Transverse colon (tissue), 4 donors: ENCODE measurements at regions not wholly inside any gene's neighbourhood (a gene's known extent, or its start where the extent isn't known, plus 50 kb on each side); places are given as distances from the start of the nearest gene placed in this dataset.

ENCODE experiments used
- DNase-seq: peaks from one replicate; pipeline ENCODE4 v3.0.0-alpha.2; 2019
- H3K27ac ChIP-seq, 4 donors: fragments of 200-600 bp; sonication (generic); 2 replicates each; pipeline ENCODE4 v1.5.1; 2016 to 2018; ENCODE audit warnings: inconsistent platforms in 4 of 4
- H3K27me3 ChIP-seq: fragments of 200-600 bp; sonication (generic); 2 replicates; pipeline ENCODE4 v1.5.1; 2017; ENCODE audit warnings: inconsistent platforms
- H3K36me3 ChIP-seq, 4 donors: fragments of 200-600 bp; sonication (generic); 2 replicates each; pipeline ENCODE4 v1.5.1; 2017 to 2019; ENCODE audit warnings: inconsistent platforms in 4 of 4
- H3K4me1 ChIP-seq, 4 donors: fragments of 200-600 bp; sonication (generic); 2 replicates each; pipeline ENCODE4 v1.5.1; 2017 to 2020; ENCODE audit warnings: inconsistent platforms in 4 of 4
- H3K4me3 ChIP-seq, 4 donors: fragments of 200-600 bp; sonication (generic); 1 replicate in 1 of 4; 2 replicates in 3 of 4; pipeline versions ENCODE4 v1.5.1 to v1.6.1; 2017 to 2019; ENCODE audit warnings: inconsistent platforms in 4 of 4
- H3K9me3 ChIP-seq, 2 donors: fragments of 200-600 bp; sonication (generic); 2 replicates each; pipeline ENCODE4 v1.5.1; 2017 to 2019; ENCODE audit warnings: inconsistent platforms in 2 of 2
- EP300 ChIP-seq: sonication (generic); formaldehyde crosslinking; IDR thresholded peaks from one replicate; pipeline ENCODE4 v1.6.1; 2017; ENCODE audit warnings: antibody characterized with exemption, low read depth
- POLR2A ChIP-seq: fragments of 450-650 bp; IDR thresholded peaks from one replicate; pipeline ENCODE4 v1.6.1; 2016; ENCODE audit warnings: antibody characterized with exemption, mild to moderate bottlenecking, moderate library complexity
- POLR2AphosphoS5 ChIP-seq, 3 donors: sonication (generic); formaldehyde crosslinking; IDR thresholded peaks; one replicate each; pipeline ENCODE4 v1.6.1; 2016; ENCODE audit warnings: antibody characterized with exemption in 3 of 3
- WGBS, 2 donors: methylation state at CpG; one replicate each; pipeline ENCODE4 v1.1.5; 2018; ENCODE audit warnings: low coverage in 1 of 2; 5-methylcytosine and 5-hydroxymethylcytosine counted together
- in situ Hi-C, 4 donors: fragments of 200-750 bp; cut with MboI; loops; one replicate each; pipeline versions ENCODE4 v1.15.0 to v1.15.1; 2017; ENCODE audit warnings: low sequenced_read_pairs in 3 of 4, low pct_ligation_motif_present in 1 of 4, low pct_unique_long_range_greater_than_20kb in 1 of 4
- intact Hi-C: fragments of 100-400 bp; cut with DNase I; formaldehyde crosslinking; loops from one replicate; pipeline ENCODE4 v1.15.1; 2023; ENCODE audit warnings: low total_unique reads
- TF ChIP-seq, protein P1 (sequence below), 5 experiments: fragments of 200-600 bp in 3 of 5; fragments of 450-650 bp in 2 of 5; sonication (generic) in 3 of 5; IDR thresholded peaks; 1 replicate in 2 of 5; 2 replicates in 3 of 5; pipeline ENCODE4 v1.5.1; 2016 to 2017; ENCODE audit warnings: antibody characterized with exemption in 5 of 5, inconsistent platforms in 3 of 5, mild to moderate bottlenecking in 2 of 5, moderate library complexity in 1 of 5

GRCh38 chr12:33310471-33310870 lies 129.1 kb downstream of the SYT10 start:
- in situ Hi-C loops (no loop called here), intact Hi-C loops (no loop called here)
- Histone ChIP-seq H3K4me3 (no peak overlapping the region), H3K27me3 (no peaks in the 10 kb centered on the region), H3K27ac (no peak overlapping the region), H3K9me3 (no peaks in the 10 kb centered on the region), H3K36me3 (no peaks in the 10 kb centered on the region), H3K4me1 (no peaks in the 10 kb centered on the region)
- TF ChIP-seq, protein P1, sequence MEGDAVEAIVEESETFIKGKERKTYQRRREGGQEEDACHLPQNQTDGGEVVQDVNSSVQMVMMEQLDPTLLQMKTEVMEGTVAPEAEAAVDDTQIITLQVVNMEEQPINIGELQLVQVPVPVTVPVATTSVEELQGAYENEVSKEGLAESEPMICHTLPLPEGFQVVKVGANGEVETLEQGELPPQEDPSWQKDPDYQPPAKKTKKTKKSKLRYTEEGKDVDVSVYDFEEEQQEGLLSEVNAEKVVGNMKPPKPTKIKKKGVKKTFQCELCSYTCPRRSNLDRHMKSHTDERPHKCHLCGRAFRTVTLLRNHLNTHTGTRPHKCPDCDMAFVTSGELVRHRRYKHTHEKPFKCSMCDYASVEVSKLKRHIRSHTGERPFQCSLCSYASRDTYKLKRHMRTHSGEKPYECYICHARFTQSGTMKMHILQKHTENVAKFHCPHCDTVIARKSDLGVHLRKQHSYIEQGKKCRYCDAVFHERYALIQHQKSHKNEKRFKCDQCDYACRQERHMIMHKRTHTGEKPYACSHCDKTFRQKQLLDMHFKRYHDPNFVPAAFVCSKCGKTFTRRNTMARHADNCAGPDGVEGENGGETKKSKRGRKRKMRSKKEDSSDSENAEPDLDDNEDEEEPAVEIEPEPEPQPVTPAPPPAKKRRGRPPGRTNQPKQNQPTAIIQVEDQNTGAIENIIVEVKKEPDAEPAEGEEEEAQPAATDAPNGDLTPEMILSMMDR (IDR thresholded peaks at IDR 0.05) = no peak
- TF ChIP-seq POLR2A (no peak), POLR2AphosphoS5 (IDR thresholded peaks at IDR 0.05) (no peak), EP300 (no peak)
- WGBS, 2 donors = 72 to 100% methylated on average over 1 to 4 of the region's 4 CpGs
- DNase-seq = no peak

- DNase-seq = no peak
- H3K27ac ChIP-seq = no peak overlapping the region
- in situ Hi-C loops (no loop called here), intact Hi-C loops (no loop called here)
- H3K4me3 ChIP-seq = no peak overlapping the region
- no peak for TF ChIP-seq EP300
- no peak for TF ChIP-seq POLR2AphosphoS5 (IDR thresholded peaks at IDR 0.05)
- no peak for TF ChIP-seq POLR2A
- TF ChIP-seq, protein P1 (IDR thresholded peaks at IDR 0.05) = no peak
- H3K9me3 ChIP-seq = peaks cover 0 to 9% of the 10 kb centered on the region in 2 donors
- H3K27me3 ChIP-seq = no peaks in the 10 kb centered on the region
- no peaks in the 10 kb centered on the region for H3K36me3 ChIP-seq
- WGBS, 2 donors = 58 to 77% methylated on average over 2 of the region's 2 CpGs
- H3K4me1 ChIP-seq = no peaks in the 10 kb centered on the region
Observed at GRCh38 chr12:33304176-33304575, 135.4 kb downstream of the SYT10 start.

- DNase-seq = no peak
- Histone ChIP-seq H3K9me3 (peaks cover 5 to 9% of the 10 kb centered on the region in 2 donors), H3K4me3 (no peak overlapping the region), H3K27ac (no peak overlapping the region), H3K36me3 (no peaks in the 10 kb centered on the region), H3K27me3 (no peaks in the 10 kb centered on the region), H3K4me1 (no peaks in the 10 kb centered on the region)
- 33 to 34% methylated on average over 1 to 2 of the region's 2 CpGs for WGBS, 2 donors
- TF ChIP-seq EP300 (no peak), POLR2AphosphoS5 (IDR thresholded peaks at IDR 0.05) (no peak), POLR2A (no peak)
- TF ChIP-seq, protein P1 (IDR thresholded peaks at IDR 0.05) = no peak
- in situ Hi-C loops (no loop called here), intact Hi-C loops (no loop called here)
Observed at GRCh38 chr12:33296529-33296928, 143.1 kb downstream of the SYT10 start.

- Histone ChIP-seq H3K4me3 (no peak overlapping the region), H3K4me1 (no peaks in the 10 kb centered on the region), H3K9me3 (no peaks in the 10 kb centered on the region), H3K27me3 (no peaks in the 10 kb centered on the region), H3K27ac (no peak overlapping the region), H3K36me3 (no peaks in the 10 kb centered on the region)
- no peak for TF ChIP-seq POLR2A
- TF ChIP-seq POLR2AphosphoS5 (IDR thresholded peaks at IDR 0.05) = no peak
- TF ChIP-seq, protein P1 (IDR thresholded peaks at IDR 0.05) = no peak
- TF ChIP-seq EP300 = no peak
- WGBS, 2 donors = 47 to 56% methylated on average over 3 of the region's 3 CpGs
- intact Hi-C loops (no loop called here), in situ Hi-C loops (no loop called here)
- DNase-seq = no peak
Observed at GRCh38 chr12:33290703-33291102, 148.9 kb downstream of the SYT10 start.
